B cell (primary cell): ENCODE measurements at regions not wholly inside any gene's neighbourhood (a gene's known extent, or its start where the extent isn't known, plus 50 kb on each side); places are given as distances from the start of the nearest gene placed in this dataset.

Experiments used
- CTCF ChIP-seq: fragments of 200-600 bp; IDR thresholded peaks from one replicate; pipeline ENCODE4 v1.8.0; 2022; ENCODE audit warnings: antibody characterized with exemption, mild to moderate bottlenecking
- EZH2 ChIP-seq: IDR thresholded peaks from 2 replicates; pipeline ENCODE4 v1.6.1; 2012; ENCODE audit warnings: borderline replicate concordance, low read depth, mild to moderate bottlenecking, moderate library complexity, low read length; ENCODE audit not compliant: insufficient read depth, poor library complexity, severe bottlenecking

GRCh38 chr18:68426731-68427315 lies 288.1 kb downstream of the TMX3 start:
- no peak for TF ChIP-seq CTCF
- no peak for TF ChIP-seq EZH2
